GM12878 (cell line): ENCODE measurements at regions not wholly inside any gene's neighbourhood (a gene's known extent, or its start where the extent isn't known, plus 50 kb on each side); places are given as distances from the start of the nearest gene placed in this dataset.

Experiments used
- ATAC-seq: fragments of 200-7000 bp; cut with Tn5 transposase; 3 replicates; pipeline ENCODE4 v1.9.1; 2020; ENCODE audit warnings: mild to moderate bottlenecking, moderate library complexity
- BruUV-seq: library from RNA; stranded (reverse); fragments of 400-500 nt; replicated peaks from 2 replicates; lab custom pipeline; 2021; lab: Mats Ljungman, UMichigan
- CTCF ChIA-PET: fragments of 300-600 bp; sonication (Branson Sonifier 250); formaldehyde crosslinking; extraction: SDS; loops from one replicate; lab custom pipeline; 2021; ENCODE audit warnings: inconsistent platforms; lab: Yijun Ruan, JAX
- POLR2A ChIA-PET: fragments of 350-600 bp; formaldehyde crosslinking; extraction: SDS; loops from one replicate; lab custom pipeline; 2021; ENCODE audit warnings: inconsistent platforms; lab: Charles Lee
- RAD21 ChIA-PET: fragments of 300-600 bp; sonication (Branson Sonifier 250); formaldehyde crosslinking; loops from one replicate; lab custom pipeline; 2023; ENCODE audit warnings: antibody characterized with exemption; ENCODE audit not compliant: unreplicated experiment; lab: Charles Lee
- SMC1A ChIA-PET: fragments of 300-600 bp; sonication (Branson Sonifier 250); formaldehyde crosslinking; loops from one replicate; lab custom pipeline; 2023; ENCODE audit not compliant: unreplicated experiment, uncharacterized antibody; lab: Charles Lee
- DNase-seq: peaks from one replicate; pipeline ENCODE4 v3.0.0-alpha.2; 2011; ENCODE audit warnings: low read depth, low spot score
- FAIRE-seq: peaks from 3 replicates; lab custom pipeline; 2011; peaks lifted over from hg19 to GRCh38; lab: Jason Lieb, UNC
- H2AFZ ChIP-seq: 2 replicates; pipeline ENCODE4 v1.6.0; 2011; ENCODE audit warnings: low read depth, low read length, control low read depth; ENCODE audit not compliant: control insufficient read depth
- H3K27ac ChIP-seq: 2 replicates; pipeline ENCODE4 v1.5.1; 2011; ENCODE audit warnings: control low read depth; ENCODE audit not compliant: control insufficient read depth, insufficient read depth
- H3K27me3 ChIP-seq, 2 experiments: replicated peaks in 1 of 2; 2 replicates each; pipeline versions ENCODE4 v1.6.0 to v1.6.1; 2011; ENCODE audit warnings: low read length in 1 of 2; ENCODE audit not compliant: control insufficient read depth in 2 of 2, insufficient read depth in 2 of 2
- H3K36me3 ChIP-seq, 2 experiments: 2 replicates each; pipeline ENCODE4 v1.5.1; 2011; ENCODE audit warnings: low read length in 1 of 2; ENCODE audit not compliant: control insufficient read depth in 2 of 2, insufficient read depth in 2 of 2
- H3K4me1 ChIP-seq: 2 replicates; pipeline ENCODE4 v1.6.1; 2011; ENCODE audit warnings: mild to moderate bottlenecking, low read length, moderate library complexity, mixed read lengths; ENCODE audit not compliant: control insufficient read depth, insufficient read depth
- H3K4me2 ChIP-seq: 2 replicates; pipeline ENCODE4 v1.6.0; 2011; ENCODE audit warnings: control low read depth; ENCODE audit not compliant: control insufficient read depth, insufficient read depth
- H3K4me3 ChIP-seq: fragments of 200-600 bp; sonication (generic); 2 replicates; pipeline ENCODE4 v1.5.1; 2016
- H3K79me2 ChIP-seq: 2 replicates; pipeline ENCODE4 v1.6.0; 2011; ENCODE audit warnings: low read length; ENCODE audit not compliant: control insufficient read depth, insufficient read depth
- H3K9ac ChIP-seq: 2 replicates; pipeline ENCODE4 v1.8.0; 2011; ENCODE audit warnings: low read length, control low read depth, mixed read lengths; ENCODE audit not compliant: control insufficient read depth, insufficient read depth
- H3K9me3 ChIP-seq: replicated peaks from 3 replicates; pipeline ENCODE4 v1.5.1; 2011; ENCODE audit warnings: mild to moderate bottlenecking, low read length; ENCODE audit not compliant: control insufficient read depth, insufficient read depth
- H4K20me1 ChIP-seq: 2 replicates; pipeline ENCODE4 v1.6.0; 2011; ENCODE audit not compliant: control insufficient read depth, insufficient read depth
- SPI1 ChIP-seq: IDR thresholded peaks from 2 replicates; pipeline ENCODE4 v1.6.1; 2011; ENCODE audit warnings: low read depth, mild to moderate bottlenecking, low read length, moderate library complexity, borderline replicate concordance; ENCODE audit not compliant: insufficient read depth
- ZBED1 ChIP-seq: IDR thresholded peaks from 2 replicates; pipeline ENCODE4 v1.6.1; 2016; ENCODE audit warnings: borderline replicate concordance
- WGBS: methylation state at CpG from one replicate; pipeline ENCODE4 v1.1.6; 2016; ENCODE audit warnings: low lambda C conversion rate; ENCODE audit not compliant: insufficient replicate concordance, insufficient coverage; ENCODE audit errors: missing lambda C conversion rate; 5-methylcytosine and 5-hydroxymethylcytosine counted together
- in situ Hi-C: fragments of 300-500 bp; cut with MboI; formaldehyde crosslinking; loops from 9 replicates; pipeline ENCODE4 v1.14.3; 2018; ENCODE audit warnings: mixed read lengths
- intact Hi-C: fragments of 100-400 bp; cut with micrococcal nuclease; formaldehyde crosslinking; loops from one replicate; pipeline ENCODE4 v1.14.2; 2022; ENCODE audit not compliant: unreplicated experiment
- TF ChIP-seq, protein P1 (sequence below): fragments of 450-650 bp; formaldehyde crosslinking; IDR thresholded peaks from 2 replicates; pipeline ENCODE4 v1.4.0; 2022; ENCODE audit warnings: mild to moderate bottlenecking, moderate library complexity

GRCh38 chr13:89307278-89307677 is 1636.1 kb downstream of the SLITRK5 start (continued):
- TF ChIP-seq, protein P1, sequence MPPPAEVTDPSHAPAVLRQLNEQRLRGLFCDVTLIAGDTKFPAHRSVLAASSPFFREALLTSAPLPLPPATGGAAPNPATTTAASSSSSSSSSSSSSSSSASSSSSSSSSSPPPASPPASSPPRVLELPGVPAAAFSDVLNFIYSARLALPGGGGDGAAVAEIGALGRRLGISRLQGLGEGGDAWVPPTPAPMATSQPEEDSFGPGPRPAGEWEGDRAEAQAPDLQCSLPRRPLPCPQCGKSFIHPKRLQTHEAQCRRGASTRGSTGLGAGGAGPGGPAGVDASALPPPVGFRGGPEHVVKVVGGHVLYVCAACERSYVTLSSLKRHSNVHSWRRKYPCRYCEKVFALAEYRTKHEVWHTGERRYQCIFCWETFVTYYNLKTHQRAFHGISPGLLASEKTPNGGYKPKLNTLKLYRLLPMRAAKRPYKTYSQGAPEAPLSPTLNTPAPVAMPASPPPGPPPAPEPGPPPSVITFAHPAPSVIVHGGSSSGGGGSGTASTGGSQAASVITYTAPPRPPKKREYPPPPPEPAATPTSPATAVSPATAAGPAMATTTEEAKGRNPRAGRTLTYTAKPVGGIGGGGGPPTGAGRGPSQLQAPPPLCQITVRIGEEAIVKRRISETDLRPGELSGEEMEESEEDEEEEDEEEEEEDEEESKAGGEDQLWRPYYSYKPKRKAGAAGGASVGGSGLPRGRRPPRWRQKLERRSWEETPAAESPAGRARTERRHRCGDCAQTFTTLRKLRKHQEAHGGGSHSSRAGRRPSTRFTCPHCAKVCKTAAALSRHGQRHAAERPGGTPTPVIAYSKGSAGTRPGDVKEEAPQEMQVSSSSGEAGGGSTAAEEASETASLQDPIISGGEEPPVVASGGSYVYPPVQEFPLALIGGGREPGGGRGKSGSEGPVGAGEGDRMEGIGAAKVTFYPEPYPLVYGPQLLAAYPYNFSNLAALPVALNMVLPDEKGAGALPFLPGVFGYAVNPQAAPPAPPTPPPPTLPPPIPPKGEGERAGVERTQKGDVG, result no peak

DNA sequence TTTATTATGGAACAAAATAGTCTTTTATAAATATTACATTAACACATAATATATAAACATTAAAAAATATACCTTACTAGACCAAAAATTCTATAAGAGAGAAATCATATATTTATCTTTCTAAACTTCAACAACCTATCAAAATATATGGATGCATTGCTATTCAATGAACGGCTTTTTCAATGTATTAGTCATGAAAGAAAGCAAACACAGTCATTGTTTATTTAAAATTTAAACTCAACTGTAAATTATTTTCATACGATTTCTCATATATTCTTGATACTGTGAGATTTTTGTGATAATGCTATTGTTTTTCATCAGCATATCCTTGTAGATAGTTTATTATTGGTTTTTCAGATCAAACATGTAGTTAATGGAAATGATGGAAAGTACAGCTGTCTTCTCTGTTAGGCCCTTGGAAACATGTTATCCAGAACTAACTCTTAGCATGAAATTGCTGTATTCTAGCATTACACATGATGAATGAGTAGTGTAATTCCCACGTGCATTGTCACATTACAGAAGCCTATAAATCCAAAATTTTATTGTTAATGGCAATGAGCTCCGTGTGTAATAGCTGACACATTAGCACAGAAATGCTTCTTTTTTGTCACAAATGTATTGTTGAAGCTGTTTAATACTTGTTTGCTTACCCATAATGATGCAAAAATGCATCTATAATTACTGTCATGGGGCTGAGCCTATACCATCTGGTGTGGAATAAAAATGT is 1639.9 kb downstream of the SLITRK5 start:
- H3K79me2 ChIP-seq, result no peaks in the 10 kb centered on the region
- H3K9ac ChIP-seq, result no peak overlapping the region
- no peak overlapping the region for H3K4me2 ChIP-seq
- no peaks in the 10 kb centered on the region for H3K27me3 ChIP-seq
- DNase-seq, result no peak
- TF ChIP-seq ZBED1 (no peak), SPI1 (no peak)
- TF ChIP-seq, all 136 proteins: peak for 0
- 0% methylated on average over 4 of the region's 4 CpGs for WGBS
- Histone ChIP-seq H2AFZ (no peak overlapping the region), H3K4me3 (no peak overlapping the region), H3K27ac (no peak overlapping the region), H3K36me3 (no peaks in the 10 kb centered on the region), H3K9me3 (no peaks in the 10 kb centered on the region), H4K20me1 (no peaks in the 10 kb centered on the region), H3K4me1 (no peaks in the 10 kb centered on the region)
- in situ Hi-C loops, result no loop called here
- FAIRE-seq, result no peak
- ChIA-PET CTCF (no interaction called here), SMC1A (no interaction called here), RAD21 (no interaction called here), POLR2A (no interaction called here)
- no peak for ATAC-seq
- intact Hi-C loops, result no loop called here
- no TSS peak for BruUV-seq
